ENCODE measurements at regions not wholly inside any gene's neighbourhood (a gene's known extent, or its start where the extent isn't known, plus 50 kb on each side); places are given as distances from the start of the nearest gene placed in this dataset.

GRCh38 chrX:126265116-126265515 is 99.0 kb upstream of the DCAF12L2 start:
- intact Hi-C loops (cut with micrococcal nuclease; ENCODE audit: unreplicated experiment) = no loop called here
- H3K36me3 ChIP-seq (ENCODE audit: insufficient read depth, low read length) = no peaks in the 10 kb centered on the region

DNA sequence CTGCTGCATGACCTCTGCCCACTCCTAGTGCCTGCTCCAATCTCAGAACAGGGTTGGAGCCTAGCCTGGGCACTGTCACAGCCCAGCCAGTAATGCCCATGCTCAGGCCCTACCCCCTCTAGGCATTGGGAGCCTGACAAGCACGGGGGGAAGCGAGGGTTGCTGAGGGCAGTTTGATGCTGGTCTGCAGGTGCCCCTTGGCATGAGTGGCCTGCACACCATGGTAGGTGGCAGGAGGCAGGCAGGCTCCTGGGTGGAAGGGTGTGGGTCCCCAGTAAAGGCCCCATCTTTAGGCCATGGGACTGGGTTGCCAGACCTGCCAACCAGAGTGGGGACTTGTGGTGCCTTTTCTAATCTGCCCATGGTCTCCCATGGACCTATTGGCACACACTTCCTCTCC is 72.1 kb upstream of the DCAF12L2 start:
- no peaks in the 10 kb centered on the region for H3K9me2 ChIP-seq (ENCODE audit: insufficient read depth, low read length)
- H3K27ac ChIP-seq (ENCODE audit: low read depth, low read length, poor library complexity, severe bottlenecking) = no peak overlapping the region
- no peaks in the 10 kb centered on the region for H3K36me3 ChIP-seq (ENCODE audit: insufficient read depth, low read length)
- H3K79me2 ChIP-seq (ENCODE audit: insufficient read depth, low read depth, low read length) = no peaks in the 10 kb centered on the region
- H3K9me3 ChIP-seq (ENCODE audit: low read length) = no peaks in the 10 kb centered on the region
- no peak overlapping the region for H2AFZ ChIP-seq (ENCODE audit: low read length)
- TF ChIP-seq EZH2phosphoT487 (IDR thresholded peaks at IDR 0.05; ENCODE audit: borderline replicate concordance, low read depth, low read length) = no peak
- no peak for TF ChIP-seq CTCF (conservative IDR thresholded peaks at IDR 0.05; ENCODE audit: low read length)
- ChIA-PET CTCF (ENCODE audit: unreplicated experiment) (no interaction called here), POLR2A (interaction anchor here (0.9 kb wide), 1 partner anchor 145 kb away, joined by 3 read pairs; no protein-coding TSS in a partner anchor)
- H3K4me2 ChIP-seq (ENCODE audit: low read length) = no peak overlapping the region
- no peaks in the 10 kb centered on the region for H4K20me1 ChIP-seq (ENCODE audit: insufficient read depth, low read length)
- BruUV-seq (replicated peaks) = no TSS peak
- DNase-seq (ENCODE audit: low spot score) = no peak
- H3K4me1 ChIP-seq (ENCODE audit: insufficient read depth, low read length, poor library complexity, severe bottlenecking) = no peaks in the 10 kb centered on the region
- intact Hi-C loops (cut with micrococcal nuclease; ENCODE audit: unreplicated experiment) = no loop called here
- H3K4me3 ChIP-seq (ENCODE audit: low read depth, low read length, poor library complexity, severe bottlenecking) = no peak overlapping the region

More at GRCh38 chrX:126265116-126265515, 99.0 kb upstream of the DCAF12L2 start:
- TF ChIP-seq EZH2phosphoT487 (IDR thresholded peaks at IDR 0.05; ENCODE audit: borderline replicate concordance, low read depth, low read length) (no peak), CTCF (conservative IDR thresholded peaks at IDR 0.05; ENCODE audit: low read length) (no peak)
- no peak for DNase-seq (ENCODE audit: low spot score)
- BruUV-seq (replicated peaks) = no TSS peak
- Histone ChIP-seq H3K4me1 (ENCODE audit: insufficient read depth, low read length, poor library complexity, severe bottlenecking) (no peaks in the 10 kb centered on the region), H3K79me2 (ENCODE audit: insufficient read depth, low read depth, low read length) (no peaks in the 10 kb centered on the region), H3K27ac (ENCODE audit: low read depth, low read length, poor library complexity, severe bottlenecking) (no peak overlapping the region), H2AFZ (ENCODE audit: low read length) (no peak overlapping the region), H3K9me2 (ENCODE audit: insufficient read depth, low read length) (no peaks in the 10 kb centered on the region), H3K4me3 (ENCODE audit: low read depth, low read length, poor library complexity, severe bottlenecking) (no peak overlapping the region), H3K4me2 (ENCODE audit: low read length) (no peak overlapping the region), H3K9me3 (ENCODE audit: low read length) (no peaks in the 10 kb centered on the region), H4K20me1 (ENCODE audit: insufficient read depth, low read length) (no peaks in the 10 kb centered on the region)
- POLR2A ChIA-PET = no interaction called here
- CTCF ChIA-PET (ENCODE audit: unreplicated experiment) = no interaction called here

DNA sequence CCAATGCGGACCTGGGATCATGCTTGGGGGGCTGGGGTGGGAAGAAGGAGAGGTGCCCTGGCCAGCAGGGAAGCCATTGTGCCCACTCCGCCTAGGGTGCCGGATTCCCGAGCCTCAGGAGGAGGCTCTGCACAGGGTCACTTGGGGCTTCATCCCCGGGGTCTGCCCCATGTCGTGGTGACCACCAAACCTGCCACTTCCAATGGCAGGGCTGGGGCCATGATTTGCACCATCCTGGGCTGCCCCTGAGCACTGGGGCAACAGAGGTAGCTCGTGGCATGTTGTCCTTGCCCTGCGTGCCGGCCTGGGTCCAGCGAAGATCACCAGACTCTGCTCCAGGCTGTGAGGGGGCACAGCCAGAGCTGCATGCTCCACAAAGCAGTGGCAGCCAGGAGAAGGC is 71.4 kb upstream of the DCAF12L2 start:
- BruUV-seq (replicated peaks) = no TSS peak
- Histone ChIP-seq H3K79me2 (ENCODE audit: insufficient read depth, low read depth, low read length) (no peaks in the 10 kb centered on the region), H3K4me3 (ENCODE audit: low read depth, low read length, poor library complexity, severe bottlenecking) (no peak overlapping the region), H3K4me2 (ENCODE audit: low read length) (no peak overlapping the region), H2AFZ (ENCODE audit: low read length) (no peak overlapping the region), H3K9me2 (ENCODE audit: insufficient read depth, low read length) (no peaks in the 10 kb centered on the region), H3K4me1 (ENCODE audit: insufficient read depth, low read length, poor library complexity, severe bottlenecking) (no peaks in the 10 kb centered on the region), H3K27ac (ENCODE audit: low read depth, low read length, poor library complexity, severe bottlenecking) (no peak overlapping the region), H3K36me3 (ENCODE audit: insufficient read depth, low read length) (no peaks in the 10 kb centered on the region), H3K9me3 (ENCODE audit: low read length) (no peaks in the 10 kb centered on the region), H4K20me1 (ENCODE audit: insufficient read depth, low read length) (no peaks in the 10 kb centered on the region)
- POLR2A ChIA-PET = no interaction called here
- no peak for DNase-seq (ENCODE audit: low spot score)
- CTCF ChIA-PET (ENCODE audit: unreplicated experiment) = no interaction called here
- TF ChIP-seq CTCF (conservative IDR thresholded peaks at IDR 0.05; ENCODE audit: low read length) = no peak
- TF ChIP-seq EZH2phosphoT487 (IDR thresholded peaks at IDR 0.05; ENCODE audit: borderline replicate concordance, low read depth, low read length) = no peak
- intact Hi-C loops (cut with micrococcal nuclease; ENCODE audit: unreplicated experiment) = no loop called here
